Tibial artery (tissue), 4 donors: ENCODE measurements at regions not wholly inside any gene's neighbourhood (a gene's known extent, or its start where the extent isn't known, plus 50 kb on each side); places are given as distances from the start of the nearest gene placed in this dataset.
A peak's percentile ranks its signal among the peaks of the same experiment; 100 is the strongest.

Experiments used
- DNase-seq, 2 donors: peaks; one replicate each; pipeline ENCODE4 v3.0.0-alpha.2; 2019
- H3K27ac ChIP-seq, 2 donors: fragments of 200-600 bp; sonication (generic) in 1 of 2; 1 replicate in 1 of 2; 2 replicates in 1 of 2; pipeline ENCODE4 v1.5.1; 2018 to 2019; ENCODE audit warnings: mild to moderate bottlenecking in 1 of 2
- H3K27me3 ChIP-seq, 2 donors: fragments of 200-600 bp; sonication (generic) in 1 of 2; one replicate each; pipeline versions ENCODE4 v1.5.1 to v1.6.0; 2016 to 2019
- H3K36me3 ChIP-seq, 3 donors: fragments of 200-600 bp; sonication (generic) in 2 of 3; one replicate each; pipeline ENCODE4 v1.5.1; 2016 to 2019; ENCODE audit warnings: mild to moderate bottlenecking in 2 of 3
- H3K4me1 ChIP-seq, 4 donors: fragments of 200-600 bp; sonication (generic) in 2 of 4; 1 replicate in 3 of 4; 2 replicates in 1 of 4; pipeline ENCODE4 v1.5.1; 2016 to 2019
- H3K4me3 ChIP-seq, 2 donors: fragments of 200-600 bp; sonication (generic) in 1 of 2; 1 replicate in 1 of 2; 2 replicates in 1 of 2; pipeline ENCODE4 v1.5.1; 2018 to 2019; ENCODE audit warnings: mild to moderate bottlenecking in 2 of 2
- H3K9me3 ChIP-seq, 3 donors: fragments of 200-600 bp; sonication (generic) in 1 of 3; one replicate each; pipeline ENCODE4 v1.5.1; 2016 to 2019
- CTCF ChIP-seq, 2 experiments: fragments of 200-600 bp in 1 of 2; fragments of 450-650 bp in 1 of 2; IDR thresholded peaks; one replicate each; pipeline ENCODE4 v1.5.1; 2017 to 2019; ENCODE audit warnings: antibody characterized with exemption in 2 of 2, mild to moderate bottlenecking in 1 of 2, moderate library complexity in 1 of 2
- intact Hi-C: fragments of 100-400 bp; cut with DNase I; formaldehyde crosslinking; loops from one replicate; pipeline ENCODE4 v1.15.0; 2023; ENCODE audit warnings: low total_unique reads

- Histone ChIP-seq H3K27ac (no peak overlapping the region), H3K36me3 (no peaks in the 10 kb centered on the region), H3K4me3 (no peak overlapping the region), H3K4me1 (no peaks in the 10 kb centered on the region), H3K9me3 (no peaks in the 10 kb centered on the region), H3K27me3 (no peaks in the 10 kb centered on the region)
- intact Hi-C loops, result loop anchor here (5.0 kb wide), 1 partner anchor 982 kb away; no protein-coding TSS in a partner anchor
- no peak for TF ChIP-seq CTCF (IDR thresholded peaks at IDR 0.05)
- DNase-seq, result no peak
These were observed 55.7 kb upstream of the RNPC3 start for GRCh38 chr1:103469801-103470200.

GRCh38 chr1:103467100-103467499 is 58.4 kb upstream of the RNPC3 start:
- H3K9me3 ChIP-seq, result no peaks in the 10 kb centered on the region
- intact Hi-C loops, result no loop called here
- DNase-seq, result no peak
- H3K27me3 ChIP-seq, result no peaks in the 10 kb centered on the region
- H3K27ac ChIP-seq, result no peak overlapping the region
- no peaks in the 10 kb centered on the region for H3K4me1 ChIP-seq
- no peak overlapping the region for H3K4me3 ChIP-seq
- H3K36me3 ChIP-seq, result no peaks in the 10 kb centered on the region
- TF ChIP-seq CTCF (IDR thresholded peaks at IDR 0.05), result no peak

- no peak overlapping the region for H3K27ac ChIP-seq
- H3K9me3 ChIP-seq, result no peaks in the 10 kb centered on the region
- no peaks in the 10 kb centered on the region for H3K4me1 ChIP-seq
- no peaks in the 10 kb centered on the region for H3K27me3 ChIP-seq
- TF ChIP-seq CTCF (IDR thresholded peaks at IDR 0.05), result peak in 1 of 2 experiments; percentile 30
- H3K36me3 ChIP-seq, result no peaks in the 10 kb centered on the region
- intact Hi-C loops, result no loop called here
- H3K4me3 ChIP-seq, result no peak overlapping the region
- DNase-seq, result no peak
These were observed 64.1 kb upstream of the RNPC3 start for GRCh38 chr1:103461161-103462105.

- TF ChIP-seq CTCF (IDR thresholded peaks at IDR 0.05), result no peak
- H3K36me3 ChIP-seq, result no peaks in the 10 kb centered on the region
- no peaks in the 10 kb centered on the region for H3K4me1 ChIP-seq
- no peaks in the 10 kb centered on the region for H3K27me3 ChIP-seq
- H3K4me3 ChIP-seq, result no peak overlapping the region
- H3K9me3 ChIP-seq, result no peaks in the 10 kb centered on the region
- DNase-seq, result no peak
- H3K27ac ChIP-seq, result no peak overlapping the region
- intact Hi-C loops, result no loop called here
These were observed 65.0 kb upstream of the RNPC3 start for GRCh38 chr1:103460511-103460910.

- H3K27ac ChIP-seq, result no peak overlapping the region
- H3K36me3 ChIP-seq, result no peaks in the 10 kb centered on the region
- no peaks in the 10 kb centered on the region for H3K9me3 ChIP-seq
- H3K4me1 ChIP-seq, result no peaks in the 10 kb centered on the region
- no peak for DNase-seq
- no peak overlapping the region for H3K4me3 ChIP-seq
- TF ChIP-seq CTCF (IDR thresholded peaks at IDR 0.05), result no peak
- intact Hi-C loops, result no loop called here
- no peaks in the 10 kb centered on the region for H3K27me3 ChIP-seq
These were observed 66.2 kb upstream of the RNPC3 start for GRCh38 chr1:103459346-103459745.
